Nephron (organoid): ENCODE measurements at regions not wholly inside any gene's neighbourhood (a gene's known extent, or its start where the extent isn't known, plus 50 kb on each side); places are given as distances from the start of the nearest gene placed in this dataset.

Experiments
- H3K27ac Mint-ChIP-seq, 3 experiments: 2 replicates each; pipeline ENCODE4 v1.8.0; 2020; ENCODE audit warnings: mixed read lengths in 3 of 3, mild to moderate bottlenecking in 2 of 3, moderate library complexity in 1 of 3
- H3K27me3 Mint-ChIP-seq: 2 replicates; pipeline ENCODE4 v1.8.0; 2021; ENCODE audit warnings: low read depth, mild to moderate bottlenecking, moderate library complexity, mixed read lengths
- H3K36me3 Mint-ChIP-seq: 2 replicates; pipeline ENCODE4 v1.8.0; 2020; ENCODE audit warnings: low read depth, mixed read lengths
- H3K4me1 Mint-ChIP-seq: 2 replicates; pipeline ENCODE4 v1.8.0; 2020; ENCODE audit warnings: mixed read lengths
- H3K4me3 Mint-ChIP-seq, 3 experiments: 2 replicates each; pipeline ENCODE4 v1.8.0; 2020; ENCODE audit warnings: mild to moderate bottlenecking in 3 of 3, mixed read lengths in 3 of 3, moderate library complexity in 2 of 3
- H3K9me3 Mint-ChIP-seq: 2 replicates; pipeline ENCODE4 v1.8.0; 2020; ENCODE audit warnings: mixed read lengths
- CTCF ChIP-seq, 3 experiments: fragments of 200-600 bp; sonication (generic); IDR thresholded peaks; one replicate each; pipeline ENCODE4 v1.5.0; 2021; ENCODE audit warnings: antibody characterized with exemption in 3 of 3; ENCODE audit not compliant: unreplicated experiment in 3 of 3

GRCh38 chr6:164694386-164694785 lies 615.0 kb downstream of the C6orf118 start:
- TF ChIP-seq CTCF (IDR thresholded peaks at IDR 0.05; ENCODE audit: unreplicated experiment in 3 of 3), result no peak
- H3K9me3 Mint-ChIP-seq, result no peaks in the 10 kb centered on the region
- H3K27ac Mint-ChIP-seq, result no peak overlapping the region
- H3K36me3 Mint-ChIP-seq, result no peaks in the 10 kb centered on the region
- no peaks in the 10 kb centered on the region for H3K27me3 Mint-ChIP-seq
- H3K4me3 Mint-ChIP-seq, result no peak overlapping the region
- H3K4me1 Mint-ChIP-seq, result peaks cover 8% of the 10 kb centered on the region

- TF ChIP-seq CTCF (IDR thresholded peaks at IDR 0.05; ENCODE audit: unreplicated experiment in 3 of 3), result no peak
- no peak overlapping the region for H3K4me3 Mint-ChIP-seq
- H3K9me3 Mint-ChIP-seq, result no peaks in the 10 kb centered on the region
- H3K27me3 Mint-ChIP-seq, result no peaks in the 10 kb centered on the region
- H3K36me3 Mint-ChIP-seq, result no peaks in the 10 kb centered on the region
- peaks cover 8% of the 10 kb centered on the region for H3K4me1 Mint-ChIP-seq
- H3K27ac Mint-ChIP-seq, result peak overlapping the region in 2 of 3 experiments; percentile 12 to 39
Measured at GRCh38 chr6:164693944-164694343, 615.5 kb downstream of the C6orf118 start.

DNA sequence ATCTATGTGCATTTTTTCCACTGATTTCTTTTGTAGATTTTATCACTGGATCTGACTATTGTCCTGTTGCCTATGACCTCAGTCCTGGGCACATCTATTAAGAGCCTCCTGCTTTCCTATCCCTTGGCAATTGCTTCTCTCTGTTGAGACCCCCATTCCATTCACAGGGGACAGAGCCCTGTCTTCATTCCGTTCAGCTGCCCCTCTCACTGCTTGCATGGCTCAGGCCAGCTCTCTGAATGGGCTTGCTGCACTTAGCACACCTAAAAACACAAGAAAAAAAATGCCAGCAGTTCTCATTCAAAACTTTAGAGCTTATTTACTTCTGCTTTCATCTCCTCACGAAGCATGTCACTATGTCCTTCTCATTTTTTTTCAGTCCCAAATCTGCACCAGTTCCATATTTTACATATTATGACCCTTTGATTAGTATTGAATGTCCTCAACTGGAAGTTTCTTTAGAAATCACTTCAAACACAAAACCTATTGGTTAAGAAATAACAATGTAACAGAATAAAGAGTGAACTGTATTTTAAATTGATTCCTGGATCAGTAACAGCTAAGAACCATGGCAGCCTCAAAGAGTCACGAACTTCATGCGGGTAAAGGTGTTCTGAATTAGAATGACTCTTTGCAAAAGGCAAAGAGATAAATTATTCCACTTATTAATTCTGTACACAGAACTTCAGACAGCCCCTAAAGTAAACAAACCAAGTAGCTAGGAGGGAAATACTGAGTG lies 616.5 kb downstream of the C6orf118 start:
- TF ChIP-seq CTCF (IDR thresholded peaks at IDR 0.05; ENCODE audit: unreplicated experiment in 3 of 3), result no peak
- no peaks in the 10 kb centered on the region for H3K9me3 Mint-ChIP-seq
- peaks cover 8% of the 10 kb centered on the region for H3K4me1 Mint-ChIP-seq
- no peak overlapping the region for H3K27ac Mint-ChIP-seq
- H3K36me3 Mint-ChIP-seq, result no peaks in the 10 kb centered on the region
- no peaks in the 10 kb centered on the region for H3K27me3 Mint-ChIP-seq
- no peak overlapping the region for H3K4me3 Mint-ChIP-seq

DNA sequence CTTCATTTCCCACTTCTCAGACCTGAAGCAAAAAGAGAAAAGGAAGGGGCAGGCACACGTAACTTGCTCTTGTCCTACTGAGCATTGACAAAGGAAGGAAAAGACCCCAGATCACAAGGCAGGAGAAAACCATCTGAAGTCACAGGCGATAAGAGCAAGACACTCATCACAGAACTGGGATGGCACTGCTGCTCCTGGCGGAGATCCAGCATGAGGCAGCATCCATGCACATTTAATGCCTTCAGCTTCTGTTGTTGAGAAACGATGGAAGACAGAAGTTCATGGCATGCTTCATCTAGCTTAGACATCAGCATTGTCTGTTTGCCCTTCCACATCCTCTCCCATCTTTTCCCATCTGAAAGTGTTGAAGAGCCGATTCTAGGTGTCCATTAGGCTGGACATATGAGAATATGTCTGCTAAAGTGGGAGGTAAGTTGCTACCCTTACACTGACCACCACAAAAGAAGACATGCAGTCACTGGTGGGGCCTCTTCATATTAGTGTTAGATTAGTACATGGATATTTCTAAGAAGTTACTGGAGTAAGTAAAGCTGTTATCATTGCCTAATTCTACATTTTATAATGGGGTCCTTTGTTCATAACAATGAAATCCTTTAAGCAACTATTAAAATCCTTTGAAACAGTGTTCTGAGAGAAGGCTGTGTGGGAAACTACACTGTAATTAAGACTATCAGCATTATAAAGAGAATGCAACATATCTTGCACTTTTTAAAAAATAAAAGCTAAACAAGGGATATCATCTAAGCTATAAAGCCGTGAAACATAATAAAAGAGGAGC lies 618.5 kb downstream of the C6orf118 start:
- Mint-ChIP-seq H3K27me3 (no peaks in the 10 kb centered on the region), H3K4me1 (peaks cover 5% of the 10 kb centered on the region), H3K4me3 (no peak overlapping the region), H3K9me3 (no peaks in the 10 kb centered on the region), H3K36me3 (no peaks in the 10 kb centered on the region), H3K27ac (no peak overlapping the region)
- TF ChIP-seq CTCF (IDR thresholded peaks at IDR 0.05; ENCODE audit: unreplicated experiment in 3 of 3), result no peak

DNA sequence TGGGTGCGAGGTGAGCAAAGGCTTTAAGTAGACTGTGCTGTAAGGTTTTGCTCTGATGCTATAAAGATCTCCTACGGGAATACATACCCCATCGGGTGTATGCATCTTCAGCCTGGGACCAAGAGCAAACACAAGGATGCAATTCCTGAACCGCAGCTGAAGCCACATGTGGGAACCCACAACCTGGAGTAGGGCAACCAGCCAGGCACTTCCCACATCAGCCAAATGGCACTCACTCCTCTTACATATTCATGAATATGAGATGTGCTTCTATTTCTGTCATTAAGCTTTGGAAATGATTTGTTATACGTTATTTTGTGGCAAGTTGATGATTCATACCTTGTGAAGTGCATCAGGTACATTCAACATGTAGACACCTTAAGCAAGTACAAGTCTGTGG lies 619.2 kb downstream of the C6orf118 start:
- no peaks in the 10 kb centered on the region for H3K36me3 Mint-ChIP-seq
- H3K4me1 Mint-ChIP-seq, result peaks cover 4% of the 10 kb centered on the region
- no peaks in the 10 kb centered on the region for H3K9me3 Mint-ChIP-seq
- no peaks in the 10 kb centered on the region for H3K27me3 Mint-ChIP-seq
- no peak overlapping the region for H3K4me3 Mint-ChIP-seq
- no peak for TF ChIP-seq CTCF (IDR thresholded peaks at IDR 0.05; ENCODE audit: unreplicated experiment in 3 of 3)
- no peak overlapping the region for H3K27ac Mint-ChIP-seq
